WTC11 (cell line): ENCODE measurements at regions not wholly inside any gene's neighbourhood (a gene's known extent, or its start where the extent isn't known, plus 50 kb on each side); places are given as distances from the start of the nearest gene placed in this dataset.

Experiments
- ATAC-seq: fragments of 200-7000 bp; cut with Tn5 transposase; 2 replicates; pipeline ENCODE4 v1.10.0; 2021; ENCODE audit warnings: mild to moderate bottlenecking, moderate library complexity
- CTCF ChIA-PET: fragments of 300-600 bp; sonication (Branson Sonifier 250); formaldehyde crosslinking; loops from one replicate; lab custom pipeline; 2021; ENCODE audit warnings: antibody characterized with exemption; lab: Charles Lee
- POLR2A ChIA-PET: fragments of 350-600 bp; sonication (Branson Sonifier 250); formaldehyde crosslinking; loops from one replicate; lab custom pipeline; 2021; ENCODE audit warnings: antibody characterized with exemption; lab: Charles Lee
- DNase-seq: peaks from one replicate; pipeline ENCODE4 v3.0.0; 2021; ENCODE audit warnings: low spot score
- H3K27ac Mint-ChIP-seq: 2 replicates; pipeline ENCODE4 v1.8.0; 2021; ENCODE audit warnings: mixed read lengths
- H3K27me3 Mint-ChIP-seq: 2 replicates; pipeline ENCODE4 v1.8.0; 2021; ENCODE audit warnings: low read depth, mild to moderate bottlenecking, moderate library complexity, mixed read lengths
- H3K36me3 Mint-ChIP-seq: 2 replicates; pipeline ENCODE4 v1.8.0; 2021; ENCODE audit warnings: mixed read lengths
- H3K4me1 Mint-ChIP-seq: 2 replicates; pipeline ENCODE4 v1.8.0; 2022; ENCODE audit warnings: mixed read lengths
- H3K4me3 Mint-ChIP-seq: 2 replicates; pipeline ENCODE4 v1.8.0; 2021; ENCODE audit warnings: mild to moderate bottlenecking, moderate library complexity, mixed read lengths
- H3K9me3 Mint-ChIP-seq: 2 replicates; pipeline ENCODE4 v1.8.0; 2021; ENCODE audit warnings: mixed read lengths
- AFF4 ChIP-seq: sonication (generic); formaldehyde crosslinking; IDR thresholded peaks from 2 replicates; pipeline ENCODE4 v1.8.1; 2023; ENCODE audit warnings: mild to moderate bottlenecking, missing genetic modification reagents, borderline replicate concordance
- CBFB ChIP-seq: sonication (generic); formaldehyde crosslinking; IDR thresholded peaks from 2 replicates; pipeline ENCODE4 v1.8.1; 2022; ENCODE audit warnings: mild to moderate bottlenecking, low read depth, missing genetic modification reagents
- ERG ChIP-seq: fragments of 250-450 bp; sonication (Bioruptor Pico); IDR thresholded peaks from 2 replicates; pipeline ENCODE4 v1.8.0; 2021; ENCODE audit warnings: mild to moderate bottlenecking
- HMGA2 ChIP-seq: fragments of 250-450 bp; sonication (Bioruptor Pico); IDR thresholded peaks from 2 replicates; pipeline ENCODE4 v1.4.0; 2021; ENCODE audit warnings: mild to moderate bottlenecking, moderate library complexity
- IRF2 ChIP-seq: sonication (generic); formaldehyde crosslinking; IDR thresholded peaks from 2 replicates; pipeline ENCODE4 v1.8.0; 2022; ENCODE audit warnings: low read depth, missing genetic modification reagents, borderline replicate concordance
- KAT7 ChIP-seq: sonication (generic); formaldehyde crosslinking; IDR thresholded peaks from 2 replicates; pipeline ENCODE4 v1.8.1; 2023; ENCODE audit warnings: missing genetic modification reagents, mild to moderate bottlenecking, borderline replicate concordance
- MXD4 ChIP-seq: fragments of 250-450 bp; sonication (Bioruptor Pico); IDR thresholded peaks from 2 replicates; pipeline ENCODE4 v1.8.0; 2021; ENCODE audit warnings: mild to moderate bottlenecking, moderate library complexity, borderline replicate concordance
- NR2C2 ChIP-seq: sonication (generic); formaldehyde crosslinking; IDR thresholded peaks from 2 replicates; pipeline ENCODE4 v1.8.0; 2022; ENCODE audit warnings: mild to moderate bottlenecking, missing genetic modification reagents
- OVOL2 ChIP-seq: fragments of 250-450 bp; sonication (Bioruptor Pico); IDR thresholded peaks from 2 replicates; pipeline ENCODE4 v1.9.0; 2021; ENCODE audit warnings: mild to moderate bottlenecking, borderline replicate concordance
- PREB ChIP-seq: sonication (generic); formaldehyde crosslinking; IDR thresholded peaks from 2 replicates; pipeline ENCODE4 v1.8.1; 2022; ENCODE audit warnings: mild to moderate bottlenecking, missing genetic modification reagents, moderate library complexity, borderline replicate concordance
- PRRX2 ChIP-seq: fragments of 250-450 bp; sonication (Bioruptor Pico); IDR thresholded peaks from 2 replicates; pipeline ENCODE4 v1.8.0; 2021; ENCODE audit warnings: mild to moderate bottlenecking
- RELA ChIP-seq: sonication (generic); formaldehyde crosslinking; IDR thresholded peaks from 2 replicates; pipeline ENCODE4 v1.8.1; 2022; ENCODE audit warnings: missing genetic modification reagents, mild to moderate bottlenecking, borderline replicate concordance
- SMAD4 ChIP-seq: sonication (generic); formaldehyde crosslinking; IDR thresholded peaks from 2 replicates; pipeline ENCODE4 v1.8.0; 2022; ENCODE audit warnings: mild to moderate bottlenecking, missing genetic modification reagents
- TEAD1 ChIP-seq: sonication (generic); formaldehyde crosslinking; IDR thresholded peaks from 2 replicates; pipeline ENCODE4 v1.8.0; 2022; ENCODE audit warnings: mild to moderate bottlenecking, missing genetic modification reagents
- ZNF317 ChIP-seq: sonication (generic); formaldehyde crosslinking; IDR thresholded peaks from 2 replicates; pipeline ENCODE4 v1.8.1; 2023; ENCODE audit warnings: low read depth, mild to moderate bottlenecking, moderate library complexity, missing genetic modification reagents, borderline replicate concordance
- ZNF512 ChIP-seq: sonication (generic); formaldehyde crosslinking; IDR thresholded peaks from 2 replicates; pipeline ENCODE4 v1.8.1; 2022; ENCODE audit warnings: missing genetic modification reagents, borderline replicate concordance
- ZNF532 ChIP-seq: fragments of 250-450 bp; sonication (Bioruptor Pico); IDR thresholded peaks from 2 replicates; pipeline ENCODE4 v1.9.0; 2021; ENCODE audit warnings: mild to moderate bottlenecking, borderline replicate concordance

GRCh38 chr7:51977913-51978312 lies 661.3 kb upstream of the COBL start:
- no peak for ATAC-seq
- no peaks in the 10 kb centered on the region; the same call in 1 of the 2 replicates for H3K27me3 Mint-ChIP-seq
- CTCF ChIA-PET, result no interaction called here
- TF ChIP-seq ZNF512 (CRISPR knock-in tag), result no peak
- peak; percentile 96 for TF ChIP-seq HMGA2
- peaks cover 12% of the 10 kb centered on the region for H3K4me1 Mint-ChIP-seq
- H3K4me3 Mint-ChIP-seq, result no peak overlapping the region
- H3K9me3 Mint-ChIP-seq, result no peaks in the 10 kb centered on the region
- no peaks in the 10 kb centered on the region for H3K36me3 Mint-ChIP-seq
- no peak overlapping the region for H3K27ac Mint-ChIP-seq
- POLR2A ChIA-PET, result no interaction called here
- DNase-seq, result no peak

GRCh38 chr7:51973939-51974338 lies 657.3 kb upstream of the COBL start:
- H3K9me3 Mint-ChIP-seq, result peaks cover 5% of the 10 kb centered on the region; the same call in 1 of the 2 replicates
- no peak for DNase-seq
- TF ChIP-seq PRRX2 (CRISPR knock-in tag) (no peak), NR2C2 (no peak), CBFB (no peak), OVOL2 (CRISPR knock-in tag) (no peak), KAT7 (CRISPR knock-in tag) (no peak), PREB (CRISPR knock-in tag) (no peak), ERG (CRISPR knock-in tag) (no peak), TEAD1 (CRISPR knock-in tag) (no peak), AFF4 (no peak), SMAD4 (CRISPR knock-in tag) (no peak), IRF2 (no peak), RELA (CRISPR knock-in tag) (no peak), ZNF532 (no peak), ZNF317 (no peak), MXD4 (CRISPR knock-in tag) (no peak)
- TF ChIP-seq, all 79 proteins: peak for 0
- Mint-ChIP-seq H3K4me1 (peaks cover 6% of the 10 kb centered on the region), H3K36me3 (no peaks in the 10 kb centered on the region), H3K27ac (no peak overlapping the region), H3K4me3 (no peak overlapping the region), H3K27me3 (peaks cover 38% of the 10 kb centered on the region)
- POLR2A ChIA-PET, result interaction anchor here (0.6 kb wide), 1 partner anchor 1976 kb away, joined by 3 read pairs; no protein-coding TSS in a partner anchor
- ATAC-seq, result no peak
- CTCF ChIA-PET, result interaction anchor here (0.9 kb wide), 1 partner anchor 44 kb away, joined by 3 read pairs; no protein-coding TSS in a partner anchor
